HepG2 (cell line): ENCODE measurements at regions not wholly inside any gene's neighbourhood (a gene's known extent, or its start where the extent isn't known, plus 50 kb on each side); places are given as distances from the start of the nearest gene placed in this dataset.

Source experiments
- ATAC-seq: fragments of 200-7000 bp; cut with Tn5 transposase; 3 replicates; pipeline ENCODE4 v1.9.1; 2020; ENCODE audit warnings: mild to moderate bottlenecking, moderate library complexity
- BruUV-seq: library from RNA; stranded (reverse); fragments of 400-500 nt; replicated peaks from 2 replicates; lab custom pipeline; 2021; lab: Mats Ljungman, UMichigan
- CTCF ChIA-PET: fragments of 300-600 bp; formaldehyde crosslinking; extraction: SDS; loops from one replicate; lab custom pipeline; 2021; ENCODE audit warnings: low total read pairs, inconsistent platforms, low intra/inter-chr PET ratio; lab: Yijun Ruan, JAX
- POLR2A ChIA-PET: fragments of 350-600 bp; sonication (Branson Sonifier 250); formaldehyde crosslinking; loops from one replicate; lab custom pipeline; 2020; ENCODE audit warnings: antibody characterized with exemption, inconsistent platforms; lab: Yijun Ruan, JAX
- DNase-seq: peaks from one replicate; pipeline ENCODE4 v3.0.0-alpha.2; 2015; ENCODE audit warnings: low spot score
- FAIRE-seq: peaks from 3 replicates; lab custom pipeline; 2011; peaks lifted over from hg19 to GRCh38; lab: Jason Lieb, UNC
- H2AFZ ChIP-seq: one replicate; pipeline ENCODE4 v1.6.1; 2011; ENCODE audit warnings: low read length, inconsistent platforms
- H3K27ac ChIP-seq: fragments of 300-600 bp; 3 replicates; pipeline ENCODE4 v1.8.0; 2011; ENCODE audit warnings: mixed run types, mild to moderate bottlenecking, mixed read lengths, low read length, inconsistent platforms; ENCODE audit not compliant: insufficient read depth; ENCODE audit errors: extremely low read length
- H3K27me3 ChIP-seq, 2 experiments: fragments of 200-600 bp in 1 of 2; 2 replicates in 1 of 2; 3 replicates in 1 of 2; pipeline versions ENCODE4 v1.6.0 to v1.8.0; 2011; ENCODE audit warnings: low read length in 2 of 2, mild to moderate bottlenecking in 2 of 2, moderate library complexity in 2 of 2, inconsistent platforms in 1 of 2; ENCODE audit not compliant: insufficient read depth in 2 of 2, control insufficient read depth in 1 of 2
- H3K36me3 ChIP-seq, 2 experiments: fragments of 200-600 bp in 1 of 2; replicated peaks in 1 of 2; 2 replicates in 1 of 2; 3 replicates in 1 of 2; pipeline versions ENCODE4 v1.5.1 to v1.8.0; 2011; ENCODE audit warnings: low read length in 2 of 2, inconsistent platforms in 1 of 2; ENCODE audit not compliant: insufficient read depth in 2 of 2, control insufficient read depth in 1 of 2
- H3K4me1 ChIP-seq: 2 replicates; pipeline ENCODE4 v1.5.1; 2012; ENCODE audit warnings: low read length, inconsistent platforms; ENCODE audit not compliant: insufficient read depth
- H3K4me2 ChIP-seq: 2 replicates; pipeline ENCODE4 v1.6.0; 2011; ENCODE audit warnings: low read depth, low read length, inconsistent platforms
- H3K4me3 ChIP-seq, 3 experiments: fragments of 200-600 bp in 1 of 3; sonication (generic), shearing (Covaris generic) in 1 of 3; replicated peaks in 1 of 3; 2 replicates each; pipeline ENCODE4 v1.5.1; 2011 to 2016; ENCODE audit warnings: low read length in 3 of 3, inconsistent platforms in 2 of 3, low read depth in 2 of 3, mild to moderate bottlenecking in 2 of 3, control low read depth in 1 of 3, mixed read lengths in 1 of 3; ENCODE audit not compliant: insufficient read depth in 1 of 3
- H3K79me2 ChIP-seq: one replicate; pipeline ENCODE4 v1.6.1; 2011; ENCODE audit warnings: low read length, inconsistent platforms; ENCODE audit not compliant: insufficient read depth
- H3K9ac ChIP-seq: 2 replicates; pipeline ENCODE4 v1.6.0; 2011; ENCODE audit warnings: mild to moderate bottlenecking, low read depth, low read length, inconsistent platforms; ENCODE audit not compliant: insufficient read depth
- H3K9me3 ChIP-seq: 2 replicates; pipeline ENCODE4 v1.5.1; 2012; ENCODE audit warnings: mild to moderate bottlenecking, low read length
- H4K20me1 ChIP-seq: 2 replicates; pipeline ENCODE4 v1.6.0; 2011; ENCODE audit warnings: inconsistent platforms, mild to moderate bottlenecking, low read length, moderate library complexity; ENCODE audit not compliant: insufficient read depth
- HMGXB3 ChIP-seq: sonication (generic); formaldehyde crosslinking; IDR thresholded peaks from 2 replicates; pipeline ENCODE4 v1.4.0; 2020; ENCODE audit warnings: missing genetic modification reagents, borderline replicate concordance
- KDM6A ChIP-seq: IDR thresholded peaks from 2 replicates; pipeline ENCODE4 v1.6.1; 2016; ENCODE audit warnings: low read depth
- NFKBIZ ChIP-seq: IDR thresholded peaks from 2 replicates; pipeline ENCODE4 v1.6.1; 2018; ENCODE audit warnings: missing genetic modification reagents, missing compliant biosample characterization
- SMAD1 ChIP-seq: sonication (generic); formaldehyde crosslinking; IDR thresholded peaks from 2 replicates; pipeline ENCODE4 v1.4.0; 2020; ENCODE audit warnings: missing genetic modification reagents, low read depth, mild to moderate bottlenecking, borderline replicate concordance
- SNAPC4 ChIP-seq: sonication (generic); formaldehyde crosslinking; IDR thresholded peaks from 2 replicates; pipeline ENCODE4 v1.4.0; 2020; ENCODE audit warnings: mild to moderate bottlenecking, missing genetic modification reagents
- TEF ChIP-seq: sonication (generic); formaldehyde crosslinking; IDR thresholded peaks from 2 replicates; pipeline ENCODE4 v1.5.0; 2020; ENCODE audit warnings: missing genetic modification reagents
- ZNF160 ChIP-seq: sonication (generic); formaldehyde crosslinking; IDR thresholded peaks from 2 replicates; pipeline ENCODE4 v1.8.0; 2022; ENCODE audit warnings: mild to moderate bottlenecking, inconsistent platforms, missing genetic modification reagents
- ZNF234 ChIP-seq: sonication (generic); formaldehyde crosslinking; conservative IDR thresholded peaks from 2 replicates; pipeline ENCODE4 v1.5.1; 2020; ENCODE audit warnings: mild to moderate bottlenecking, missing genetic modification reagents
- ZNF343 ChIP-seq: sonication (generic); formaldehyde crosslinking; IDR thresholded peaks from 2 replicates; pipeline ENCODE4 v1.4.0; 2020; ENCODE audit warnings: mild to moderate bottlenecking, missing genetic modification reagents
- ZNF556 ChIP-seq: sonication (generic); formaldehyde crosslinking; IDR thresholded peaks from 2 replicates; pipeline ENCODE4 v1.4.0; 2020; ENCODE audit warnings: mild to moderate bottlenecking, missing genetic modification reagents, borderline replicate concordance
- ZNF672 ChIP-seq: sonication (generic); formaldehyde crosslinking; IDR thresholded peaks from 2 replicates; pipeline ENCODE4 v1.8.1; 2022; ENCODE audit warnings: missing genetic modification reagents
- ZNF678 ChIP-seq: sonication (generic); formaldehyde crosslinking; IDR thresholded peaks from 2 replicates; pipeline ENCODE4 v1.4.0; 2020; ENCODE audit warnings: mild to moderate bottlenecking, missing genetic modification reagents
- ZNF780A ChIP-seq: sonication (generic); formaldehyde crosslinking; IDR thresholded peaks from 2 replicates; pipeline ENCODE4 v1.8.0; 2022; ENCODE audit warnings: mild to moderate bottlenecking, missing genetic modification reagents, moderate library complexity
- WGBS: methylation state at CpG from one replicate; pipeline ENCODE4 v1.1.6; 2017; ENCODE audit warnings: low lambda C conversion rate; 5-methylcytosine and 5-hydroxymethylcytosine counted together
- in situ Hi-C: cut with HindIII; loops from 2 replicates; pipeline ENCODE4 v1.10.0; 2017; ENCODE audit warnings: low pct_unique_long_range_greater_than_20kb; ENCODE audit not compliant: extremely low pct_ligation_motif_present
- intact Hi-C: fragments of 100-400 bp; cut with micrococcal nuclease; formaldehyde crosslinking; loops from one replicate; pipeline ENCODE4 v1.10.0; 2022; ENCODE audit not compliant: unreplicated experiment
- TF ChIP-seq, protein P1 (sequence below): sonication (generic); formaldehyde crosslinking; conservative IDR thresholded peaks from 2 replicates; pipeline ENCODE4 v1.5.0; 2020; ENCODE audit warnings: missing genetic modification reagents

DNA sequence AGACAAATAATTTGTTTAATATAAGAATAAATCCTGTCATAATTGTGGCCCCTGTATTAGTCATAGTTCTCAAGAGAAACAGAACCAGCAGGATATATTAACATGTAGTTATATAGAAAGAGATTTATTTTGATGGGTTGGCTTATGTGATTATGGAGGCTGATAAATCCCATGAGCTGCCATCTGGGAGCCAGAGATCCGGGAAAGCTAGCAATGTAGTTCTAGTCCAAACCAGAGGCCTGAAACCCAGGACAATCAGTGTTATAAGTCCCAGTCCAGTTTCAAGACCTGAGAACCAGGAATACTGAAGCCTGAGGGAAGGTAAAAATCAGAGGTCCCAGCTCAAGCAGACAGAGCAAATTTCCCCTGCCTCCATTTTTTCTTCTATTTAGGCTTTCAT, 435.8 kb downstream of the RPL10L start:
- DNase-seq, result no peak
- Histone ChIP-seq H3K9ac (no peak overlapping the region), H4K20me1 (no peaks in the 10 kb centered on the region), H3K27me3 (no peaks in the 10 kb centered on the region), H3K4me3 (no peak overlapping the region), H3K4me1 (no peaks in the 10 kb centered on the region), H3K4me2 (no peak overlapping the region), H3K9me3 (no peaks in the 10 kb centered on the region; the same call in 1 of the 2 replicates), H3K27ac (no peak overlapping the region), H3K79me2 (no peaks in the 10 kb centered on the region), H2AFZ (no peak overlapping the region), H3K36me3 (no peaks in the 10 kb centered on the region)
- no TSS peak for BruUV-seq
- no peak for FAIRE-seq
- intact Hi-C loops, result no loop called here
- in situ Hi-C loops, result no loop called here
- ChIA-PET POLR2A (no interaction called here), CTCF (no interaction called here)
- 0% methylated on average over 1 of the region's 1 CpG for WGBS
- no peak for ATAC-seq
- TF ChIP-seq NFKBIZ (CRISPR knock-in tag) (no peak), KDM6A (CRISPR knock-in tag) (no peak), ZNF672 (no peak), ZNF780A (CRISPR knock-in tag) (no peak), ZNF678 (CRISPR knock-in tag) (no peak), HMGXB3 (CRISPR knock-in tag) (no peak), SMAD1 (CRISPR knock-in tag) (no peak), ZNF556 (CRISPR knock-in tag) (no peak), ZNF160 (CRISPR knock-in tag) (no peak), SNAPC4 (no peak), ZNF343 (CRISPR knock-in tag) (no peak), TEF (CRISPR knock-in tag) (no peak), ZNF234 (no peak)
- TF ChIP-seq, protein P1, sequence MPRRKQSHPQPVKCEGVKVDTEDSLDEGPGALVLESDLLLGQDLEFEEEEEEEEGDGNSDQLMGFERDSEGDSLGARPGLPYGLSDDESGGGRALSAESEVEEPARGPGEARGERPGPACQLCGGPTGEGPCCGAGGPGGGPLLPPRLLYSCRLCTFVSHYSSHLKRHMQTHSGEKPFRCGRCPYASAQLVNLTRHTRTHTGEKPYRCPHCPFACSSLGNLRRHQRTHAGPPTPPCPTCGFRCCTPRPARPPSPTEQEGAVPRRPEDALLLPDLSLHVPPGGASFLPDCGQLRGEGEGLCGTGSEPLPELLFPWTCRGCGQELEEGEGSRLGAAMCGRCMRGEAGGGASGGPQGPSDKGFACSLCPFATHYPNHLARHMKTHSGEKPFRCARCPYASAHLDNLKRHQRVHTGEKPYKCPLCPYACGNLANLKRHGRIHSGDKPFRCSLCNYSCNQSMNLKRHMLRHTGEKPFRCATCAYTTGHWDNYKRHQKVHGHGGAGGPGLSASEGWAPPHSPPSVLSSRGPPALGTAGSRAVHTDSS (CRISPR knock-in tag), result no peak
